SKM-1 (cell line): ENCODE measurements at regions not wholly inside any gene's neighbourhood (a gene's known extent, or its start where the extent isn't known, plus 50 kb on each side); places are given as distances from the start of the nearest gene placed in this dataset.
A peak's percentile ranks its signal among the peaks of the same experiment; 100 is the strongest.
"Not testable (repeated sequence)": the region's sequence is repeated elsewhere in the genome, so short reads cannot be mapped to it uniquely, and the experiment has no call there.

Source experiments
- DNase-seq: peaks from one replicate; lab custom pipeline; 2025; ENCODE audit not compliant: unreplicated experiment; lab: John Stamatoyannopoulos, UW

- DNase-seq = no peak
These were observed 466.3 kb downstream of the CD83 start for GRCh38 chr6:14583826-14584225.

- DNase-seq = no peak
These were observed 466.9 kb downstream of the CD83 start for GRCh38 chr6:14584450-14584849.

GRCh38 chr6:14585689-14586088 lies 468.1 kb downstream of the CD83 start:
- DNase-seq = no peak

GRCh38 chr6:14589175-14589574 lies 471.6 kb downstream of the CD83 start:
- DNase-seq = no peak

GRCh38 chr6:14590586-14590985 lies 473.0 kb downstream of the CD83 start:
- DNase-seq = no peak

- no peak for DNase-seq
These were observed 474.4 kb downstream of the CD83 start for GRCh38 chr6:14591998-14592397.

- no peak for DNase-seq
These were observed 475.7 kb downstream of the CD83 start for GRCh38 chr6:14593286-14593685.

GRCh38 chr6:14595751-14596150 lies 478.2 kb downstream of the CD83 start:
- no peak for DNase-seq

- peak; percentile 78 for DNase-seq
These were observed 478.8 kb downstream of the CD83 start for GRCh38 chr6:14596410-14596809.

GRCh38 chr6:14597090-14597489 lies 479.5 kb downstream of the CD83 start:
- DNase-seq = no peak

GRCh38 chr6:14598017-14598864 lies 480.7 kb downstream of the CD83 start:
- DNase-seq = no peak

GRCh38 chr6:14600306-14600705 lies 482.7 kb downstream of the CD83 start:
- DNase-seq = not testable (repeated sequence)

- DNase-seq = no peak
These were observed 483.9 kb downstream of the CD83 start for GRCh38 chr6:14601490-14601889.

GRCh38 chr6:14606353-14606752 lies 488.8 kb downstream of the CD83 start:
- DNase-seq = no peak

GRCh38 chr6:14610141-14610540 lies 492.6 kb downstream of the CD83 start:
- DNase-seq = no peak

GRCh38 chr6:14612016-14612980 lies 494.7 kb downstream of the CD83 start:
- DNase-seq = no peak

- no peak for DNase-seq
These were observed 497.1 kb downstream of the CD83 start for GRCh38 chr6:14614631-14615030.

GRCh38 chr6:14616656-14617055 lies 499.1 kb downstream of the CD83 start:
- DNase-seq = no peak

- DNase-seq = no peak
These were observed 501.3 kb downstream of the CD83 start for GRCh38 chr6:14618759-14619418.

- no peak for DNase-seq
These were observed 501.8 kb downstream of the CD83 start for GRCh38 chr6:14619419-14619781.

- no peak for DNase-seq
These were observed 502.9 kb downstream of the CD83 start for GRCh38 chr6:14620522-14620921.
